Thyroid gland (tissue), 4 donors: ENCODE measurements at regions not wholly inside any gene's neighbourhood (a gene's known extent, or its start where the extent isn't known, plus 50 kb on each side); places are given as distances from the start of the nearest gene placed in this dataset.
"Not testable (repeated sequence)": the region's sequence is repeated elsewhere in the genome, so short reads cannot be mapped to it uniquely, and the experiment has no call there.

ENCODE experiments used
- DNase-seq, 2 donors: peaks; one replicate each; pipeline ENCODE4 v3.0.0-alpha.2; 2019
- H3K27ac ChIP-seq, 3 donors: fragments of 200-600 bp; sonication (generic); 1 replicate in 2 of 3; 2 replicates in 1 of 3; pipeline ENCODE4 v1.5.1; 2016 to 2019; ENCODE audit warnings: mild to moderate bottlenecking in 1 of 3, moderate library complexity in 1 of 3
- H3K27me3 ChIP-seq: fragments of 200-600 bp; sonication (generic); one replicate; pipeline ENCODE4 v1.5.1; 2019
- H3K36me3 ChIP-seq, 2 donors: fragments of 200-600 bp; sonication (generic); one replicate each; pipeline ENCODE4 v1.5.1; 2016 to 2019
- H3K4me1 ChIP-seq, 2 donors: fragments of 200-600 bp; sonication (generic); one replicate each; pipeline ENCODE4 v1.5.1; 2017 to 2019
- H3K4me3 ChIP-seq, 3 donors: fragments of 200-600 bp; sonication (generic); replicated peaks in 1 of 3; 1 replicate in 2 of 3; 2 replicates in 1 of 3; pipeline ENCODE4 v1.5.1; 2016; ENCODE audit warnings: mild to moderate bottlenecking in 1 of 3
- H3K9me3 ChIP-seq: fragments of 200-600 bp; sonication (generic); one replicate; pipeline ENCODE4 v1.5.1; 2017
- POLR2A ChIP-seq, 2 donors: fragments of 450-650 bp; IDR thresholded peaks; one replicate each; pipeline ENCODE4 v1.6.1; 2017; ENCODE audit warnings: antibody characterized with exemption in 2 of 2, mild to moderate bottlenecking in 2 of 2, moderate library complexity in 1 of 2
- WGBS, 2 donors: methylation state at CpG; one replicate each; pipeline ENCODE4 v1.1.5; 2017; 5-methylcytosine and 5-hydroxymethylcytosine counted together
- intact Hi-C: fragments of 100-400 bp; cut with DNase I; formaldehyde crosslinking; loops from one replicate; pipeline ENCODE4 v1.15.1; 2023
- TF ChIP-seq, protein P1 (sequence below), 6 experiments: fragments of 200-600 bp in 3 of 6; fragments of 450-650 bp in 3 of 6; sonication (generic) in 3 of 6; IDR thresholded peaks; one replicate each; pipeline ENCODE4 v1.5.1; 2016 to 2019; ENCODE audit warnings: antibody characterized with exemption in 6 of 6, mild to moderate bottlenecking in 2 of 6, inconsistent platforms in 1 of 6, moderate library complexity in 1 of 6

GRCh38 chr15:49721091-49721490, 100.2 kb downstream of the DTWD1 start:
- Histone ChIP-seq H3K27me3 (no peaks in the 10 kb centered on the region), H3K4me1 (no peaks in the 10 kb centered on the region), H3K4me3 (no peak overlapping the region), H3K36me3 (no peaks in the 10 kb centered on the region), H3K27ac (no peak overlapping the region), H3K9me3 (no peaks in the 10 kb centered on the region)
- WGBS, 2 donors, result 91 to 94% methylated on average over 1 of the region's 1 CpG
- TF ChIP-seq POLR2A (IDR thresholded peaks at IDR 0.05), result no peak
- TF ChIP-seq, protein P1, sequence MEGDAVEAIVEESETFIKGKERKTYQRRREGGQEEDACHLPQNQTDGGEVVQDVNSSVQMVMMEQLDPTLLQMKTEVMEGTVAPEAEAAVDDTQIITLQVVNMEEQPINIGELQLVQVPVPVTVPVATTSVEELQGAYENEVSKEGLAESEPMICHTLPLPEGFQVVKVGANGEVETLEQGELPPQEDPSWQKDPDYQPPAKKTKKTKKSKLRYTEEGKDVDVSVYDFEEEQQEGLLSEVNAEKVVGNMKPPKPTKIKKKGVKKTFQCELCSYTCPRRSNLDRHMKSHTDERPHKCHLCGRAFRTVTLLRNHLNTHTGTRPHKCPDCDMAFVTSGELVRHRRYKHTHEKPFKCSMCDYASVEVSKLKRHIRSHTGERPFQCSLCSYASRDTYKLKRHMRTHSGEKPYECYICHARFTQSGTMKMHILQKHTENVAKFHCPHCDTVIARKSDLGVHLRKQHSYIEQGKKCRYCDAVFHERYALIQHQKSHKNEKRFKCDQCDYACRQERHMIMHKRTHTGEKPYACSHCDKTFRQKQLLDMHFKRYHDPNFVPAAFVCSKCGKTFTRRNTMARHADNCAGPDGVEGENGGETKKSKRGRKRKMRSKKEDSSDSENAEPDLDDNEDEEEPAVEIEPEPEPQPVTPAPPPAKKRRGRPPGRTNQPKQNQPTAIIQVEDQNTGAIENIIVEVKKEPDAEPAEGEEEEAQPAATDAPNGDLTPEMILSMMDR (IDR thresholded peaks at IDR 0.05), result no peak
- no peak for DNase-seq
- intact Hi-C loops, result no loop called here

- intact Hi-C loops, result no loop called here
- Histone ChIP-seq H3K27me3 (no peaks in the 10 kb centered on the region), H3K36me3 (no peaks in the 10 kb centered on the region), H3K9me3 (no peaks in the 10 kb centered on the region), H3K4me3 (no peak overlapping the region), H3K27ac (no peak overlapping the region), H3K4me1 (no peaks in the 10 kb centered on the region)
- no peak for DNase-seq
- TF ChIP-seq POLR2A (IDR thresholded peaks at IDR 0.05), result no peak
- TF ChIP-seq, protein P1 (IDR thresholded peaks at IDR 0.05), result no peak
- WGBS, 2 donors, result 93% methylated on average over 1 of the region's 1 CpG
Measured at GRCh38 chr15:49721621-49722020, 100.8 kb downstream of the DTWD1 start.

- H3K9me3 ChIP-seq, result no peaks in the 10 kb centered on the region
- H3K4me1 ChIP-seq, result no peaks in the 10 kb centered on the region
- intact Hi-C loops, result no loop called here
- DNase-seq, result no peak
- TF ChIP-seq, protein P1 (IDR thresholded peaks at IDR 0.05), result no peak
- no peak for TF ChIP-seq POLR2A (IDR thresholded peaks at IDR 0.05)
- no peak overlapping the region for H3K27ac ChIP-seq
- no peaks in the 10 kb centered on the region for H3K36me3 ChIP-seq
- no peaks in the 10 kb centered on the region for H3K27me3 ChIP-seq
- WGBS, 2 donors, result 89 to 92% methylated on average over 2 of the region's 2 CpGs
- H3K4me3 ChIP-seq, result no peak overlapping the region
Measured at GRCh38 chr15:49723981-49724380, 103.1 kb downstream of the DTWD1 start.

GRCh38 chr15:49731187-49732099, 110.6 kb downstream of the DTWD1 start:
- DNase-seq, result no peak
- H3K27ac ChIP-seq, result no peak overlapping the region
- no peaks in the 10 kb centered on the region for H3K36me3 ChIP-seq
- peaks cover 8 to 23% of the 10 kb centered on the region in 2 donors for H3K4me1 ChIP-seq
- no peak for TF ChIP-seq POLR2A (IDR thresholded peaks at IDR 0.05)
- TF ChIP-seq, protein P1 (IDR thresholded peaks at IDR 0.05), result no peak
- no peaks in the 10 kb centered on the region for H3K27me3 ChIP-seq
- 81 to 87% methylated on average over 4 to 5 of the region's 5 CpGs for WGBS, 2 donors
- intact Hi-C loops, result no loop called here
- H3K9me3 ChIP-seq, result no peaks in the 10 kb centered on the region
- no peak overlapping the region for H3K4me3 ChIP-seq

- DNase-seq, H3K27me3 ChIP-seq, H3K27ac ChIP-seq, H3K36me3 ChIP-seq, H3K9me3 ChIP-seq, H3K4me3 ChIP-seq, intact Hi-C loops: not testable (repeated sequence)
- 74 to 86% methylated on average over 10 of the region's 10 CpGs for WGBS, 2 donors
- H3K4me1 ChIP-seq, result peaks cover 8 to 23% of the 10 kb centered on the region in 2 donors
Measured at GRCh38 chr15:49732109-49732508, 111.3 kb downstream of the DTWD1 start.

DNA sequence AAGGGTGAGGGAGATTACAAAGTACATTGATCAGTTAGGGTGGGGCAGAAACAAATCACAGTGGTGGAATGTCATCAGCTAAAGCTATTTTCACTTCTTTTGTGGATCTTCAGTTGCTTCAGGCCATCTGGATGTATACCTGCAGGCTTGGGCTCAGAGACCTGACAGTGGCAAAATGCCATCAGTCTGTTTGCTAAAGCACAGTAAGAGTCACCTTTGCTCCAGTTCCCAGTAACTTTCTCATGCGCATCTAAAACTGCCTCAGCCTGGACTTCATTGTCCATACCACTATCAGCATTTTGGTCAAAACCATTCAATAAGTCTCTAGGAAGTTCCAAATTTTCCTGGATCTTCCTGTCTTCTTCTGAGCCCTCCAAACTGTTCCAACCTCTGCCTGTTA, 113.2 kb downstream of the DTWD1 start:
- H3K27me3 ChIP-seq, intact Hi-C loops, H3K4me3 ChIP-seq, H3K9me3 ChIP-seq, H3K36me3 ChIP-seq: not testable (repeated sequence)
- WGBS, 2 donors, result 38 to 41% methylated on average over 1 of the region's 1 CpG
- peak; percentile 67 to 76 for DNase-seq
- H3K27ac ChIP-seq, result peak overlapping the region in 1 of 3 donors; percentile 37
- peaks cover 8 to 23% of the 10 kb centered on the region in 2 donors for H3K4me1 ChIP-seq
